ENCODE measurements at regions not wholly inside any gene's neighbourhood (a gene's known extent, or its start where the extent isn't known, plus 50 kb on each side); places are given as distances from the start of the nearest gene placed in this dataset.

DNA sequence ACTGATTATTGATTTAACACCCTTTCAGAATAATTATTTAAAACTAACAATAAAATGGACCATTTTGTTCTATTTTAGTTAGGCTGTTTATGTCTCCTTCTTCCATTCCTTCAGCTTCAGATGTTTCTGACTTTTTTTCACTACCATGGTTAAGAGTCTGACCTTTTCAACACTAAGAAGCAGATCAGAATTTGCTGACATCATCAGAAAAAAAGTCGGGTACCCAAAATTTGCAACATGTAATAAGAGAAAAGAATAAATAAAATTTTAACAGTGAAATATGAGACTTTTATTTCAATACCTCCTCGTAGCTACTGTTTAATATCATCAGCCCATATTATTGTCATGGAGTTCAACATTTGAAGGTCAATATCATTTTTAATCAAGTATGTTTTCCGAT is 1158.3 kb downstream of the RPIA start:
- TF ChIP-seq, protein P1, sequence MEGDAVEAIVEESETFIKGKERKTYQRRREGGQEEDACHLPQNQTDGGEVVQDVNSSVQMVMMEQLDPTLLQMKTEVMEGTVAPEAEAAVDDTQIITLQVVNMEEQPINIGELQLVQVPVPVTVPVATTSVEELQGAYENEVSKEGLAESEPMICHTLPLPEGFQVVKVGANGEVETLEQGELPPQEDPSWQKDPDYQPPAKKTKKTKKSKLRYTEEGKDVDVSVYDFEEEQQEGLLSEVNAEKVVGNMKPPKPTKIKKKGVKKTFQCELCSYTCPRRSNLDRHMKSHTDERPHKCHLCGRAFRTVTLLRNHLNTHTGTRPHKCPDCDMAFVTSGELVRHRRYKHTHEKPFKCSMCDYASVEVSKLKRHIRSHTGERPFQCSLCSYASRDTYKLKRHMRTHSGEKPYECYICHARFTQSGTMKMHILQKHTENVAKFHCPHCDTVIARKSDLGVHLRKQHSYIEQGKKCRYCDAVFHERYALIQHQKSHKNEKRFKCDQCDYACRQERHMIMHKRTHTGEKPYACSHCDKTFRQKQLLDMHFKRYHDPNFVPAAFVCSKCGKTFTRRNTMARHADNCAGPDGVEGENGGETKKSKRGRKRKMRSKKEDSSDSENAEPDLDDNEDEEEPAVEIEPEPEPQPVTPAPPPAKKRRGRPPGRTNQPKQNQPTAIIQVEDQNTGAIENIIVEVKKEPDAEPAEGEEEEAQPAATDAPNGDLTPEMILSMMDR (IDR thresholded peaks at IDR 0.05) = no peak
- TF ChIP-seq POLR2A (IDR thresholded peaks at IDR 0.05) = no peak
- TF ChIP-seq POLR2AphosphoS5 (IDR thresholded peaks at IDR 0.05) = no peak
- TF ChIP-seq EP300 (IDR thresholded peaks at IDR 0.05) = no peak

Measured in stomach (tissue), 4 donors.